K562 (cell line): ENCODE measurements at regions not wholly inside any gene's neighbourhood (a gene's known extent, or its start where the extent isn't known, plus 50 kb on each side); places are given as distances from the start of the nearest gene placed in this dataset.

Experiments
- ATAC-seq: fragments of 200-7000 bp; cut with Tn5 transposase; 3 replicates; pipeline ENCODE4 v1.9.1; 2020; ENCODE audit warnings: moderate library complexity
- BruUV-seq: library from RNA; stranded (reverse); fragments of 400-500 nt; replicated peaks from 2 replicates; lab custom pipeline; 2021; lab: Mats Ljungman, UMichigan
- CTCF ChIA-PET: fragments of 300-600 bp; formaldehyde crosslinking; extraction: SDS; loops from one replicate; lab custom pipeline; 2021; ENCODE audit warnings: low intra/inter-chr PET ratio; lab: Yijun Ruan, JAX
- POLR2A ChIA-PET: fragments of 300-600, 350-650 bp; sonication (Branson Sonifier 250); formaldehyde crosslinking; extraction: SDS; loops from one replicate; lab custom pipeline; 2021; ENCODE audit warnings: antibody characterized with exemption, inconsistent platforms; lab: Yijun Ruan, JAX
- DNase-seq, 4 experiments: peaks; one replicate each; pipeline versions ENCODE4 v3.0.0 to v3.0.0-alpha.2; 2011 to 2018; ENCODE audit warnings: low spot score in 3 of 4, mixed read lengths in 3 of 4; ENCODE audit errors: extremely low read depth in 1 of 4
- FAIRE-seq: peaks from 2 replicates; lab custom pipeline; 2011; peaks lifted over from hg19 to GRCh38; lab: Jason Lieb, UNC
- H2AFZ ChIP-seq: 2 replicates; pipeline ENCODE4 v1.6.0; 2011; ENCODE audit warnings: low read depth, low read length, control low read depth, inconsistent platforms
- H3K27ac ChIP-seq: fragments of 200-600 bp; 3 replicates; pipeline ENCODE4 v1.8.0; 2011; ENCODE audit warnings: low read depth, mild to moderate bottlenecking, control low read depth, inconsistent platforms, low read length, moderate library complexity, mixed read lengths; ENCODE audit errors: extremely low read depth
- H3K27me3 ChIP-seq, 2 experiments: fragments of 300-600 bp in 1 of 2; 2 replicates in 1 of 2; 3 replicates in 1 of 2; pipeline versions ENCODE4 v1.6.0 to v1.8.0; 2011; ENCODE audit warnings: inconsistent platforms in 2 of 2, low read length in 2 of 2, mild to moderate bottlenecking in 1 of 2, mixed read lengths in 1 of 2, moderate library complexity in 1 of 2; ENCODE audit not compliant: control insufficient read depth in 2 of 2, insufficient read depth in 2 of 2
- H3K36me3 ChIP-seq: fragments of 300-600 bp; 3 replicates; pipeline ENCODE4 v1.8.0; 2011; ENCODE audit warnings: mild to moderate bottlenecking, low read length, inconsistent platforms; ENCODE audit not compliant: control insufficient read depth, insufficient read depth
- H3K4me1 ChIP-seq, 2 experiments: fragments of 200-600 bp in 1 of 2; replicated peaks in 1 of 2; 2 replicates in 1 of 2; 3 replicates in 1 of 2; pipeline versions ENCODE4 v1.5.1 to v1.8.0; 2011; ENCODE audit warnings: inconsistent platforms in 2 of 2, low read length in 2 of 2, mild to moderate bottlenecking in 1 of 2, mixed read lengths in 1 of 2, moderate library complexity in 1 of 2; ENCODE audit not compliant: control insufficient read depth in 2 of 2, insufficient read depth in 2 of 2
- H3K4me2 ChIP-seq: 2 replicates; pipeline ENCODE4 v1.6.1; 2011; ENCODE audit warnings: low read length, control low read depth, inconsistent platforms, mixed read lengths; ENCODE audit not compliant: insufficient read depth
- H3K4me3 ChIP-seq: fragments of 200-600 bp; sonication (generic), shearing (Covaris generic); 2 replicates; pipeline ENCODE4 v1.5.1; 2016; ENCODE audit warnings: control low read depth, inconsistent platforms
- H3K79me2 ChIP-seq: fragments of 200-600 bp; 3 replicates; pipeline ENCODE4 v1.8.0; 2011; ENCODE audit warnings: low read length, inconsistent platforms; ENCODE audit not compliant: control insufficient read depth, insufficient read depth
- H3K9ac ChIP-seq, 2 experiments: 2 replicates each; pipeline versions ENCODE4 v1.6.0 to v1.6.1; 2011; ENCODE audit warnings: low read depth in 2 of 2, low read length in 2 of 2, control low read depth in 1 of 2, inconsistent platforms in 1 of 2, mild to moderate bottlenecking in 1 of 2, mixed read lengths in 1 of 2; ENCODE audit not compliant: insufficient read depth in 1 of 2
- H3K9me1 ChIP-seq: one replicate; pipeline ENCODE4 v1.6.0; 2011; ENCODE audit warnings: inconsistent platforms, mild to moderate bottlenecking, low read length, moderate library complexity; ENCODE audit not compliant: control insufficient read depth, insufficient read depth
- H3K9me3 ChIP-seq: replicated peaks from 2 replicates; pipeline ENCODE4 v1.5.1; 2011; ENCODE audit warnings: low read depth, low read length, inconsistent platforms; ENCODE audit not compliant: control insufficient read depth, insufficient read depth
- H4K20me1 ChIP-seq: replicated peaks from 2 replicates; pipeline ENCODE4 v1.6.1; 2011; ENCODE audit warnings: low read length, inconsistent platforms, mixed read lengths; ENCODE audit not compliant: control insufficient read depth, insufficient read depth
- CC2D1A ChIP-seq: fragments of 450-650 bp; IDR thresholded peaks from 2 replicates; pipeline ENCODE4 v1.6.1; 2017; ENCODE audit warnings: mild to moderate bottlenecking
- E2F3 ChIP-seq: fragments of 250-450 bp; sonication (Bioruptor Pico); IDR thresholded peaks from 2 replicates; pipeline ENCODE4 v1.4.0; 2020; ENCODE audit warnings: mild to moderate bottlenecking
- JUN ChIP-seq, 2 experiments: sonication (generic) in 1 of 2; formaldehyde crosslinking in 1 of 2; IDR thresholded peaks; 2 replicates each; pipeline versions ENCODE4 v1.6.1 to v1.8.0; 2012 to 2022; ENCODE audit warnings: borderline replicate concordance in 2 of 2, mild to moderate bottlenecking in 2 of 2, improper control_type of control experiment in 1 of 2, low read depth in 1 of 2, low read length in 1 of 2, missing genetic modification reagents in 1 of 2
- MCM2 ChIP-seq: fragments of 450-650 bp; IDR thresholded peaks from 2 replicates; pipeline ENCODE4 v1.6.1; 2017; ENCODE audit warnings: low read depth, mild to moderate bottlenecking
- MIER1 ChIP-seq: fragments of 450-650 bp; IDR thresholded peaks from 2 replicates; pipeline ENCODE4 v1.6.1; 2016; ENCODE audit warnings: antibody characterized with exemption, mild to moderate bottlenecking, low read depth
- NRF1 ChIP-seq, 2 experiments: fragments of 450-650 bp; IDR thresholded peaks in 1 of 2; conservative IDR thresholded peaks in 1 of 2; 2 replicates each; pipeline ENCODE4 v1.6.1; 2014; ENCODE audit warnings: mild to moderate bottlenecking in 2 of 2
- SAFB2 ChIP-seq: fragments of 200-400 bp; formaldehyde crosslinking; IDR thresholded peaks from 2 replicates; pipeline ENCODE4 v1.6.1; 2018; ENCODE audit warnings: borderline replicate concordance, low read length, low read depth, moderate library complexity; ENCODE audit not compliant: severe bottlenecking
- SMAD4 ChIP-seq: fragments of 250-450 bp; sonication (Bioruptor Pico); conservative IDR thresholded peaks from 2 replicates; pipeline ENCODE4 v1.8.0; 2021; ENCODE audit warnings: inconsistent platforms, mild to moderate bottlenecking, moderate library complexity
- SRF ChIP-seq, 2 experiments: fragments of 250-450, 450-650 bp in 1 of 2; sonication (Bioruptor Pico) in 1 of 2; sonication (generic) in 1 of 2; formaldehyde crosslinking; IDR thresholded peaks; 2 replicates each; pipeline versions ENCODE4 v1.5.0 to v1.5.1; 2020 to 2022; ENCODE audit warnings: mild to moderate bottlenecking in 1 of 2, missing genetic modification reagents in 1 of 2
- TEAD1 ChIP-seq, 2 experiments: fragments of 450-650 bp in 1 of 2; sonication (generic) in 1 of 2; formaldehyde crosslinking; IDR thresholded peaks; 2 replicates each; pipeline versions ENCODE4 v1.4.0 to v1.8.0; 2020 to 2022; ENCODE audit warnings: mild to moderate bottlenecking in 2 of 2, missing genetic modification reagents in 1 of 2
- ZNF311 ChIP-seq: fragments of 250-450 bp; sonication (Bioruptor Pico); IDR thresholded peaks from 2 replicates; pipeline ENCODE4 v1.4.0; 2020; ENCODE audit warnings: mild to moderate bottlenecking, moderate library complexity
- ZNF431 ChIP-seq: sonication (generic); formaldehyde crosslinking; IDR thresholded peaks from 2 replicates; pipeline ENCODE4 v1.8.0; 2022; ENCODE audit warnings: mild to moderate bottlenecking, missing genetic modification reagents
- WGBS: fragments of 100-300 bp; shearing (Covaris generic); methylation state at CpG from one replicate; pipeline ENCODE4 v1.1.6; 2016; ENCODE audit warnings: low coverage, mixed read lengths; ENCODE audit not compliant: insufficient coverage; ENCODE audit errors: missing lambda C conversion rate; 5-methylcytosine and 5-hydroxymethylcytosine counted together
- in situ Hi-C: fragments of 300-500 bp; cut with MboI; formaldehyde crosslinking; loops from 4 replicates; pipeline ENCODE4 v1.15.0; 2018; ENCODE audit warnings: inconsistent platforms, mixed read lengths
- intact Hi-C: fragments of 100-400 bp; cut with micrococcal nuclease; formaldehyde crosslinking; loops from 2 replicates; pipeline ENCODE4 v1.14.2; 2022
- TF ChIP-seq, protein P1 (sequence below): sonication (generic); formaldehyde crosslinking; IDR thresholded peaks from 2 replicates; pipeline ENCODE4 v1.4.0; 2020; ENCODE audit warnings: mild to moderate bottlenecking, missing genetic modification reagents
- TF ChIP-seq, protein P2 (sequence below): fragments of 450-650 bp; IDR thresholded peaks from 2 replicates; pipeline ENCODE4 v1.6.1; 2018; ENCODE audit warnings: mild to moderate bottlenecking, low read depth; ENCODE audit not compliant: partially characterized antibody

DNA sequence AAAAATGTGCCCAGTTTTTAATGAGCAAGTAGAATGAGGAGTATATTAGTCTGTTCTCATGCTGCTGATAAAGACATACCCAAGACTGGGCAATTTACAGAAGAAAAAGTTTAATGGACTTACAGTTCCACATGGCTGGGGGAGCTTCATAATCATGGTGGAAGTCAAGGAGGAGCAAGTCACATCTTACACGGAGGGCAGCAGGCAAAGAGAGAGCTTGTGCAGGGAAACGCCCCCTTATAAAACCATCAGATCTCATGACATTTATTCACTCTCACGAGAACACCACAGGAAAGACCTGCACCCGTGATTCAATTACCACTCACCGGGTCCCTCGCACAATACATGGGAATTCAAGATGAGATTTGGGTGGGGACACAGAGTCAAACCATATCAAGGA, 111.7 kb upstream of the CNTN6 start:
- no peaks in the 10 kb centered on the region for H3K4me1 ChIP-seq
- 1% methylated on average over 6 of the region's 6 CpGs for WGBS

DNA sequence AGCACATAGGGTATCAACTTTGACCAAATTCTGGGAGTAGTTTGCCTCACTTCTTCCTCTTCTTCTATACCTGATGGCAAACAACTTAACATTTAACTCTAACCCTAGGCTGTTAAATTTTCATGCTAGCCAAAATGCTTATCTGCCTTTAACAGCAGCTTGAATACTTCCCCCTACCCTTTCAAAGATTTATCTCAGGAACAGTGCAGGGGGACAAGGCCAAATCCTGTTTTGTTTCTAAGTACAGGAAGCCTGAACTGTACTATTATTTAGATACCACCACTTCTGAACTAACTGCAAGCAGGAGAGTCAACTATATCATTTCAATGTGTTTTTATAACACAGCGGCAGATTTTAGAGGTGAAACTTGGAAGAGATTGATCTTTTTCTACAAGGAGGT, 104.0 kb upstream of the CNTN6 start:
- 4% methylated on average over 1 of the region's 1 CpG for WGBS
- peaks cover 6% of the 10 kb centered on the region; the same call in 1 of the 2 replicates for H3K9me3 ChIP-seq
- H3K9ac ChIP-seq, result no peak overlapping the region
- CTCF ChIA-PET, result no interaction called here
- intact Hi-C loops (no loop called here), in situ Hi-C loops (no loop called here)
- POLR2A ChIA-PET, result no interaction called here
- no peaks in the 10 kb centered on the region for H3K9me1 ChIP-seq
- BruUV-seq, result no TSS peak
- ATAC-seq (no peak), DNase-seq (no peak), FAIRE-seq (no peak)
- no peak overlapping the region for H2AFZ ChIP-seq
- no peaks in the 10 kb centered on the region for H3K27me3 ChIP-seq
- no peaks in the 10 kb centered on the region for H3K79me2 ChIP-seq
- no peaks in the 10 kb centered on the region for H3K36me3 ChIP-seq
- H4K20me1 ChIP-seq, result no peaks in the 10 kb centered on the region
- H3K4me1 ChIP-seq, result no peaks in the 10 kb centered on the region
- H3K4me2 ChIP-seq, result no peak overlapping the region
- H3K4me3 ChIP-seq, result no peak overlapping the region
- no peak overlapping the region for H3K27ac ChIP-seq
- TF ChIP-seq, protein P1, sequence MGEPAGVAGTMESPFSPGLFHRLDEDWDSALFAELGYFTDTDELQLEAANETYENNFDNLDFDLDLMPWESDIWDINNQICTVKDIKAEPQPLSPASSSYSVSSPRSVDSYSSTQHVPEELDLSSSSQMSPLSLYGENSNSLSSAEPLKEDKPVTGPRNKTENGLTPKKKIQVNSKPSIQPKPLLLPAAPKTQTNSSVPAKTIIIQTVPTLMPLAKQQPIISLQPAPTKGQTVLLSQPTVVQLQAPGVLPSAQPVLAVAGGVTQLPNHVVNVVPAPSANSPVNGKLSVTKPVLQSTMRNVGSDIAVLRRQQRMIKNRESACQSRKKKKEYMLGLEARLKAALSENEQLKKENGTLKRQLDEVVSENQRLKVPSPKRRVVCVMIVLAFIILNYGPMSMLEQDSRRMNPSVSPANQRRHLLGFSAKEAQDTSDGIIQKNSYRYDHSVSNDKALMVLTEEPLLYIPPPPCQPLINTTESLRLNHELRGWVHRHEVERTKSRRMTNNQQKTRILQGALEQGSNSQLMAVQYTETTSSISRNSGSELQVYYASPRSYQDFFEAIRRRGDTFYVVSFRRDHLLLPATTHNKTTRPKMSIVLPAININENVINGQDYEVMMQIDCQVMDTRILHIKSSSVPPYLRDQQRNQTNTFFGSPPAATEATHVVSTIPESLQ, result no peak
- no peak for TF ChIP-seq SRF (CRISPR knock-in tag; IDR thresholded peaks at IDR 0.05)
- TF ChIP-seq NRF1 (conservative IDR thresholded peaks at IDR 0.05 in 1 of 2, IDR thresholded peaks at IDR 0.05 in 1 of 2), result no peak
- TF ChIP-seq JUN (IDR thresholded peaks at IDR 0.05; ENCODE audit: borderline replicate concordance, low read depth, low read length), result no peak
- no peak for TF ChIP-seq JUN (CRISPR knock-in tag; IDR thresholded peaks at IDR 0.05; ENCODE audit: borderline replicate concordance)
- no peak for TF ChIP-seq SMAD4 (CRISPR knock-in tag)
- no peak for TF ChIP-seq E2F3 (CRISPR knock-in tag)
- no peak for TF ChIP-seq SAFB2
- TF ChIP-seq ZNF311, result no peak
- no peak for TF ChIP-seq CC2D1A
- no peak for TF ChIP-seq TEAD1 (CRISPR knock-in tag; IDR thresholded peaks at IDR 0.05)
- TF ChIP-seq, protein P2, sequence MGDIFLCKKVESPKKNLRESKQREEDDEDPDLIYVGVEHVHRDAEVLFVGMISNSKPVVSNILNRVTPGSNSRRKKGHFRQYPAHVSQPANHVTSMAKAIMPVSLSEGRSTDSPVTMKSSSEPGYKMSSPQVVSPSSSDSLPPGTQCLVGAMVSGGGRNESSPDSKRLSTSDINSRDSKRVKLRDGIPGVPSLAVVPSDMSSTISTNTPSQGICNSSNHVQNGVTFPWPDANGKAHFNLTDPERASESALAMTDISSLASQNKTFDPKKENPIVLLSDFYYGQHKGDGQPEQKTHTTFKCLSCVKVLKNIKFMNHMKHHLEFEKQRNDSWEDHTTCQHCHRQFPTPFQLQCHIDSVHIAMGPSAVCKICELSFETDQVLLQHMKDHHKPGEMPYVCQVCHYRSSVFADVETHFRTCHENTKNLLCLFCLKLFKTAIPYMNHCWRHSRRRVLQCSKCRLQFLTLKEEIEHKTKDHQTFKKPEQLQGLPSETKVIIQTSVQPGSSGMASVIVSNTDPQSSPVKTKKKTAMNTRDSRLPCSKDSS, result no peak
- no peak for TF ChIP-seq MIER1

More for the DNA sequence above, 111.7 kb upstream of the CNTN6 start:
- Histone ChIP-seq H3K79me2 (no peaks in the 10 kb centered on the region), H2AFZ (no peak overlapping the region), H4K20me1 (no peaks in the 10 kb centered on the region), H3K4me2 (no peak overlapping the region), H3K9me3 (0 out of 2 replicates have a peak, but pooled peaks cover 2% of the 10 kb centered on the region), H3K27ac (no peak overlapping the region), H3K4me3 (no peak overlapping the region), H3K36me3 (no peaks in the 10 kb centered on the region), H3K9ac (no peak overlapping the region), H3K27me3 (no peaks in the 10 kb centered on the region), H3K9me1 (no peaks in the 10 kb centered on the region)
- BruUV-seq, result no TSS peak
- intact Hi-C loops (no loop called here), in situ Hi-C loops (no loop called here)
- TF ChIP-seq MCM2 (no peak), ZNF431 (CRISPR knock-in tag) (peak; percentile 76)
- DNase-seq (no peak), ATAC-seq (no peak), FAIRE-seq (no peak)
- ChIA-PET CTCF (no interaction called here), POLR2A (no interaction called here)
